ENCODE measurements at regions not wholly inside any gene's neighbourhood (a gene's known extent, or its start where the extent isn't known, plus 50 kb on each side); places are given as distances from the start of the nearest gene placed in this dataset.
A peak's percentile ranks its signal among the peaks of the same experiment; 100 is the strongest.

- Histone ChIP-seq H3K4me3 (ENCODE audit: low read length) (no peak overlapping the region), H3K27ac (ENCODE audit: low read length) (no peak overlapping the region), H3K27me3 (ENCODE audit: low read depth, low read length) (no peaks in the 10 kb centered on the region), H3K9ac (ENCODE audit: low read length) (no peak overlapping the region), H3K9me3 (ENCODE audit: insufficient read depth, low read length) (no peaks in the 10 kb centered on the region), H3K4me1 (ENCODE audit: low read length) (peaks cover 16% of the 10 kb centered on the region), H3K79me2 (ENCODE audit: low read length) (peaks cover 12% of the 10 kb centered on the region), H4K20me1 (ENCODE audit: insufficient read depth, low read length) (no peaks in the 10 kb centered on the region), H2AFZ (ENCODE audit: low read depth, low read length) (no peak overlapping the region), H3K36me3 (replicated peaks; ENCODE audit: low read depth, low read length) (peaks cover 37% of the 10 kb centered on the region), H3K4me2 (ENCODE audit: low read length) (no peak overlapping the region)
- TF ChIP-seq EZH2phosphoT487 (IDR thresholded peaks at IDR 0.05; ENCODE audit: low read depth) = no peak
- TF ChIP-seq CTCF (IDR thresholded peaks at IDR 0.05; ENCODE audit: low read depth, low read length) = no peak
These were observed 227.2 kb downstream of the QKI start for GRCh38 chr6:163641706-163642105.

GRCh38 chr6:163640641-163641040 is 226.1 kb downstream of the QKI start:
- H2AFZ ChIP-seq (ENCODE audit: low read depth, low read length) = no peak overlapping the region
- H3K27me3 ChIP-seq (ENCODE audit: low read depth, low read length) = no peaks in the 10 kb centered on the region
- no peaks in the 10 kb centered on the region for H4K20me1 ChIP-seq (ENCODE audit: insufficient read depth, low read length)
- no peak for TF ChIP-seq CTCF (IDR thresholded peaks at IDR 0.05; ENCODE audit: low read depth, low read length)
- TF ChIP-seq EZH2phosphoT487 (IDR thresholded peaks at IDR 0.05; ENCODE audit: low read depth) = no peak
- no peak overlapping the region for H3K4me2 ChIP-seq (ENCODE audit: low read length)
- no peaks in the 10 kb centered on the region for H3K9me3 ChIP-seq (ENCODE audit: insufficient read depth, low read length)
- no peak overlapping the region for H3K4me3 ChIP-seq (ENCODE audit: low read length)
- H3K9ac ChIP-seq (ENCODE audit: low read length) = no peak overlapping the region
- H3K79me2 ChIP-seq (ENCODE audit: low read length) = peaks cover 22% of the 10 kb centered on the region
- H3K4me1 ChIP-seq (ENCODE audit: low read length) = peaks cover 27% of the 10 kb centered on the region
- H3K36me3 ChIP-seq (replicated peaks; ENCODE audit: low read depth, low read length) = peaks cover 39% of the 10 kb centered on the region
- no peak overlapping the region for H3K27ac ChIP-seq (ENCODE audit: low read length)

GRCh38 chr6:163637524-163637923 is 223.0 kb downstream of the QKI start:
- H2AFZ ChIP-seq (ENCODE audit: low read depth, low read length) = no peak overlapping the region
- TF ChIP-seq EZH2phosphoT487 (IDR thresholded peaks at IDR 0.05; ENCODE audit: low read depth) (no peak), CTCF (IDR thresholded peaks at IDR 0.05; ENCODE audit: low read depth, low read length) (no peak)
- no peaks in the 10 kb centered on the region for H4K20me1 ChIP-seq (ENCODE audit: insufficient read depth, low read length)
- H3K9ac ChIP-seq (ENCODE audit: low read length) = peak overlapping the region; percentile 98
- peak overlapping the region; percentile 93 for H3K4me3 ChIP-seq (ENCODE audit: low read length)
- no peaks in the 10 kb centered on the region for H3K27me3 ChIP-seq (ENCODE audit: low read depth, low read length)
- no peak overlapping the region for H3K27ac ChIP-seq (ENCODE audit: low read length)
- H3K4me2 ChIP-seq (ENCODE audit: low read length) = peak overlapping the region; percentile 99
- H3K4me1 ChIP-seq (ENCODE audit: low read length) = peaks cover 55% of the 10 kb centered on the region
- H3K9me3 ChIP-seq (ENCODE audit: insufficient read depth, low read length) = peaks cover 5% of the 10 kb centered on the region; the same call in 1 of the 2 replicates
- peaks cover 38% of the 10 kb centered on the region for H3K36me3 ChIP-seq (replicated peaks; ENCODE audit: low read depth, low read length)
- peaks cover 30% of the 10 kb centered on the region for H3K79me2 ChIP-seq (ENCODE audit: low read length)

- Histone ChIP-seq H3K4me3 (ENCODE audit: low read length) (peak overlapping the region; percentile 93), H3K36me3 (replicated peaks; ENCODE audit: low read depth, low read length) (peaks cover 40% of the 10 kb centered on the region), H3K9me3 (ENCODE audit: insufficient read depth, low read length) (peaks cover 14% of the 10 kb centered on the region; the same call in 1 of the 2 replicates), H3K27me3 (ENCODE audit: low read depth, low read length) (no peaks in the 10 kb centered on the region), H3K79me2 (ENCODE audit: low read length) (peaks cover 30% of the 10 kb centered on the region), H3K27ac (ENCODE audit: low read length) (no peak overlapping the region), H4K20me1 (ENCODE audit: insufficient read depth, low read length) (no peaks in the 10 kb centered on the region), H3K4me2 (ENCODE audit: low read length) (peak overlapping the region; percentile 99), H3K9ac (ENCODE audit: low read length) (peak overlapping the region; percentile 98), H2AFZ (ENCODE audit: low read depth, low read length) (no peak overlapping the region), H3K4me1 (ENCODE audit: low read length) (peaks cover 55% of the 10 kb centered on the region)
- TF ChIP-seq EZH2phosphoT487 (IDR thresholded peaks at IDR 0.05; ENCODE audit: low read depth) (no peak), CTCF (IDR thresholded peaks at IDR 0.05; ENCODE audit: low read depth, low read length) (no peak)
These were observed 221.3 kb downstream of the QKI start for GRCh38 chr6:163635731-163636364.
